Erythroblast (primary cell): ENCODE measurements at regions not wholly inside any gene's neighbourhood (a gene's known extent, or its start where the extent isn't known, plus 50 kb on each side); places are given as distances from the start of the nearest gene placed in this dataset.
"Not testable (repeated sequence)": the region's sequence is repeated elsewhere in the genome, so short reads cannot be mapped to it uniquely, and the experiment has no call there.

Experiments used
- DNase-seq, 2 experiments: peaks; one replicate each; lab custom pipeline; 2025; lab: John Stamatoyannopoulos, UW
- GATA1 ChIP-seq: IDR thresholded peaks from 2 replicates; pipeline ENCODE4 v1.6.1; 2011; ENCODE audit warnings: low read depth, mild to moderate bottlenecking, control low read depth, low read length, moderate library complexity
- POLR2A ChIP-seq: IDR thresholded peaks from 2 replicates; pipeline ENCODE4 v1.6.1; 2011; ENCODE audit warnings: mild to moderate bottlenecking, low read length

DNA sequence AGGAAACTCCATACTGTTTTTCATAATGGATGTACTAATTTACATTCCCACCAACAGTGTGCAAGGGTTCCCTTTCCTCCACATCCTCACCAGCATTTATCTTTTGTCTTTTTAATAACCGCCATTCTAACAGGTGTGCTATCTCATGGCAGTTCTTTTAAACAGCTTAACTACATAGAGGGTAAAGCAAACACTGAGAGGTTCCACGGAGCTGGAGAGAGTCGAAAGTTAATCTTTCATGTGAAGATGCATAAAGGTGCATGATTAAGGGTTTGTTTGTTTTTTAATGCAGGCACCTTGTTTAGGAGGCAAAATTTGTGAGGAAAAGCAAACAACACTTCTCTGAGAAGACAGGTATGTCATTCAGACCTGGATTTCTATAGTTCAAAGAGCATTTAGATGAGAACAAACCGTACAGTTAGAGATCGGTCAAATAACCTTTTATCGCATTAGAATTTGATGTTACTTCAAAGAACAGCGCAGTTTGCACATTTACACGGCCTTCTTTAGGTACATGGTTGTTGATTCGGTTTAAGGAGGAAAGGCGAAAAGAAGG, 193.9 kb downstream of the RBM26 start:
- DNase-seq = no peak
- TF ChIP-seq GATA1 (no peak), POLR2A (no peak)

DNA sequence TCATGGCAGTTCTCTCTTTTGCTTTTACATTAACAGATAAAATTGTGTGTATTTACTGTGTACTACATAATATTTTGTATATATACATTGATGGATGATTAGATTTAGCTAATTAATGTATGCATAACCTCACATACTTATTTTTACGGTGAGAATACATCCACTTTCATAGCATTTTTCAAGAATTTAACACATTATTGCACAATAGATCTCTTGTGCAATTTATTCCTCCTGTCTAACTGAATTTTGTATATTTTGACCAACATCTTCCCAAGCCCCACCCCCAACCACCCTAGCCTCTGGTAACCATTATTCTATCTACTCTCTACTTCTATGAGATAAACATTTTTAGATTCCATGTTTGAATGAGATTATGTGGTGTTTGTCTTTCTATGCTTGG, 194.7 kb downstream of the RBM26 start:
- no peak for DNase-seq
- TF ChIP-seq GATA1 (no peak), POLR2A (no peak)

DNA sequence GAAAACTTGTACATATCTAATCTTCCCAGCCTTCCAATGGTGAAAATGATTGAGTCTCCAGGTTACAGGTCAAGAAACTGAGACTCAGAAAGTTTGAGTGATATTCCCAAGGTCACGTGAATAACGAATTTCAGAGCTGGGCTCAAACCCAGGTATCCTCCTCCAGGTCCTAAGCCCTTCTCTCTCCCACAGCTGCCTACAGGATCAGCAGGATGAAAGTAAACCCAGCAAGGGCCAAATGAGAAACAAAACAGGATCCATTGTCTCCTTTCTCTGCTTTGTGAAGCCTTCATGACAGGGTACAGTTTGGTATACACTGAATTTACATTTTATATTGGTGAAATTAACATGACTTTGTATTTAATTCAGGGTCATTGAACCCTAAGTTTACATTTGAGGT, 208.1 kb downstream of the RBM26 start:
- TF ChIP-seq GATA1 = no peak
- no peak for TF ChIP-seq POLR2A
- DNase-seq = no peak

GRCh38 chr13:79196843-79197242, 209.2 kb downstream of the RBM26 start:
- no peak for DNase-seq
- no peak for TF ChIP-seq POLR2A
- TF ChIP-seq GATA1 = no peak

- TF ChIP-seq GATA1 (no peak), POLR2A (no peak)
Measured at GRCh38 chr13:79196366-79196765, 209.7 kb downstream of the RBM26 start.

DNA sequence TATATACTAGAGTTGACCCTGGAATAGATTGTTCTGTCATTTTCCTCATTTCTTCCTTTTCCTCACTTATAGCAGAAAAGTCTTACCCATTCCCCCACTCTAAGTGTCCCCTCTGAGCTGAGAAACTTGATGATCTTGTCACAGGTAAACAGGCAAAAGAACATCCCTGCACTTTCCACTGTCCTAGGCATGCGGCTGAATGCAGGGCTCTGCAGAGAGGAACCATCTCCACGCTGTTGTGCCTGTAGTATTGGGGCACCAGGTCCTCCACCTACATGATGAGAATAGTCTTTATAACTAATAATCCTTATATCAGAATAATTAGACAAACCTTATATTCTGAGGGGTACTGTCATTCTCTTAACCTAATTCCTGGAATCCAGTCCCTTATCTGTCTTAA, 211.3 kb downstream of the RBM26 start:
- no peak for DNase-seq
- TF ChIP-seq GATA1 = no peak
- TF ChIP-seq POLR2A = no peak

More at GRCh38 chr13:79196366-79196765, 209.7 kb downstream of the RBM26 start:
- no peak for DNase-seq

DNA sequence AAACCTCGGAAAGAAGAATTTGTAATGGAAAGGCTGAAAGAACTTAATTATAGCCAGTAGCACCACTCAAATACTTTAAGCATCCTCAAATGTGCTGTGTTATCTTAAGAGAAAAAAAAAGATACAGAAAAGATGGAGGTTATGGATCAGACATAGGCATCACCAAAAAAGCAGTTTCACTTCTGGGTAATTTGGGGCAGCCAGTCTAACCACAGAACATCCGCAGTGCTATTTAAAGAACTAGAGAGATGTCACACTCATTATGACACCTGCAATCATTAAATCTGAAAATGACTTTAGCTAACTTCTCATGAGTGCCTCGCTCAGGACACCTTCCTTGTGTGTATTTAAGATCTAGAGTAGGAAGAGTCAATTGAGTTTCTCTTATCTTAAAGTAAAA, 211.8 kb downstream of the RBM26 start:
- no peak for TF ChIP-seq GATA1
- TF ChIP-seq POLR2A = no peak
- DNase-seq = no peak

DNA sequence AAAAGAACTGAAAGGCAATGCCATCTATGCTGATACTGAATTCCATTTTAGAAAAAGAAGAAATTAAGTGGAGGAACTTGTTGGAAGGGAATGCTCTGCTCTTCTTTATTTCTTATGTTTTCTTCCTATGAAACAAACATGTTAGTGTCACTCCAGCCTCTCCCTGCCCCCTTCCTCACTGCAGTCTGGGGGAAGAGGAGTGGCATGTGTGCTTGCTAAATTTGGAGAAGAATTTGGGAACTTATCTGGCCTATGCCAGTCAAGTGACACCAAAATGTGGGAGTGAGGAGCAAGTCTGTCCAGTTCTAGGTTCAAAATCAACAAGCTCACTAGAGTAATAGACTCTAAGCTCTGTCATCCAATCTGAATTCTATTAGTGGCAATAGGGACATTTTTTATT, 214.6 kb downstream of the RBM26 start:
- no peak for TF ChIP-seq POLR2A
- TF ChIP-seq GATA1 = no peak
- DNase-seq = no peak

- DNase-seq = no peak
- no peak for TF ChIP-seq POLR2A
Measured at GRCh38 chr13:79190932-79191331, 215.1 kb downstream of the RBM26 start.

DNA sequence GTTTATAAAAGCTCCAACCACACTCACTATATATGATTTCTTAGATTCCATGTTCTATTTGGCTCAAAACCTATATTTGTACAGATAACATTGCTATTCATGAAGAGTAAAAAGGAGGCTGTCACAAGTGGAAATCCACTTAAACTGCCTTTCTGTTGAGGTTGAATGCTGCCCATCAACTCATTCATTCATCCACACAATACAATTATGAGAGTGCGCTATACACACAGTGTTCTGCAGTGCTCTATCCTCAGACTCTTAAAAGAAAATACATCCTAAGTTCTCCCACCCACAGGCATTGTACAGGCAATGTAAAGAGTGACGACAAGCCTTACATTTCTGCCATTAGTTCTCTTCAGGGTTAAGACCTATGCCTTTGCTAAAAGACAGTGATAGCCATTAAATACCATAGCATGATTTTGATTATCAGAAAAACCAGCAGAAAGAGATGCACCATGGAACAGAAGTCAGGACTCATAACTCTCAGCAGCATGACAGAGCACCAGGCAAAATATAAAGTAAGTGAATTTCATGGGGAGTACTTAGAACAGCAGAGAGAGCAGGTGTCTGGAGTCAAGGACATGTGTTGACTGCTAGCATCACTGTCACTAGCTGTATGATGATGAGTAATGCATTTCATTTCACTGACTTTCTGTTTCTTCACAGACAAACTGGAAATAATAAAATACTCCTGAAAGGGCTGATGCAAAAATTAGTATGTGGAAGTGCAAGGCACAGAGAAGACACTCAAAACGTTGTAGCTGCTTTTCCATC, 218.0 kb downstream of the RBM26 start:
- no peak for DNase-seq
- TF ChIP-seq GATA1 (no peak), POLR2A (no peak)

- DNase-seq = no peak
- TF ChIP-seq GATA1 (no peak), POLR2A (no peak)
Measured at GRCh38 chr13:79185580-79185979, 220.5 kb downstream of the RBM26 start.

DNA sequence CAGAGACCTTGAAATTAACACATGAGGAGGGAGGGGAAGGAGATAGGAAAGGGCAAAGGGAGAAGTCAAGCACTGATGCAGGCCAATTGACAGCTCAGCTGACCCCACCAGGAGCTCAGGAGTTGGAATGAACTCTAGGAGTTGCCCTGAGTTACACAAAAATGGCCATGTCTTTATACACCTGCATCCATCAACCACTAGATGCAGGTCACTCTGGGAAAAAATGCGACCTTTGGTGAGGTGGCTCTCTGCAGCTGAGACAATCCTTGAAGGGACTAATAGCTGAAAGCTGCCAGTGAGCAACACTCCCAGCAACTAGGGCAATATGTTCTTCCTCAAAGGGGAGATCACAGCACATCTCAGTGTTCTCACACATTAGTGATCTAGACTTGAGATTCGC, 222.8 kb downstream of the RBM26 start:
- no peak for TF ChIP-seq GATA1
- DNase-seq = no peak

DNA sequence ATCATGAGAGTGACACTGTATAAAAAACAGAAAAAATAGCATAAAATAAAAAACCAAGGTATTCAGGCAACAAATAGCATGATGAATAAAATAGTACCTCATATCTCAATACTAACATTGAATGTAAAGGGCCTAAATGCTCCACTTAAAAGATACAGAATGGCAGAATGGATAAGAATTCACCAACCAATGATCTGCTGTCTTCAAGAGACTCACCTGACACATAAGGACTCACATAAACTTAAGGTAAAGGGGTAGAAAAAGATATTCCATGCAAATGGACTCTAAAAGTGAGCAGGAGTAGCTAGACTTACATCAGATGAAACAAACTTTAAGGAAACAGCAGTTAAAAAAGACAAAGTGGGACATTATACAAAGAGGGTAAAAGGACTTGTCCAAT, 232.4 kb downstream of the RBM26 start:
- DNase-seq = not testable (repeated sequence)

DNA sequence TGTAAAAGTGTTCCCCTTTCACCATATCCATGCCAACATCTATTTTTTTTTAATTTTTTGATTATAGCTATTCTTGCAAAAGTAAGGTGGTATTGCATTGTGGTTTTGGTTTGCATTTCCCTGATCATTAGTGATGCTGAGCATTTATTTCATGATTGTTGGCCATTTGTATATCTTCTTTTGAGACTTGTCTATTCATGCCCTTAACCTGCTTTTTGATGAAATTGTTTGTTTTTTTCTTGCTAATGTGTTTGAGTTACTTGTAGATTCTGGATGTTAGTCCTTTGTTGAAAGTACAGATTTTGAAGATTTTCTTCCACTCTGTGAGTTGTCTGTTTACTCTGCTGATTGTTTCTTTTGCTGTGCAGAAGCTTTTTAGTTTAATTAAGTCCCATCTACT, 233.1 kb downstream of the RBM26 start:
- DNase-seq = not testable (repeated sequence)
